ENCODE measurements at regions not wholly inside any gene's neighbourhood (a gene's known extent, or its start where the extent isn't known, plus 50 kb on each side); places are given as distances from the start of the nearest gene placed in this dataset.

GRCh38 chr2:771538-771937 lies 94.3 kb upstream of the TMEM18 start:
- TF ChIP-seq RAD21 (IDR thresholded peaks at IDR 0.05; ENCODE audit: low read depth) (no peak), TAF1 (IDR thresholded peaks at IDR 0.05; ENCODE audit: low read depth) (no peak)
